Fibroblast of villous mesenchyme (primary cell): ENCODE measurements at regions not wholly inside any gene's neighbourhood (a gene's known extent, or its start where the extent isn't known, plus 50 kb on each side); places are given as distances from the start of the nearest gene placed in this dataset.

Source experiments
- DNase-seq: peaks from one replicate; pipeline ENCODE4 v3.0.0-alpha.2; 2010; ENCODE audit warnings: low read depth
- H3K4me3 ChIP-seq: 2 replicates; pipeline ENCODE4 v1.5.1; 2011; ENCODE audit warnings: low read depth, mild to moderate bottlenecking, low read length
- TF ChIP-seq, protein P1 (sequence below): IDR thresholded peaks from 2 replicates; pipeline ENCODE4 v1.5.1; 2012; ENCODE audit warnings: low read depth, mild to moderate bottlenecking, low read length; ENCODE audit not compliant: insufficient read depth

DNA sequence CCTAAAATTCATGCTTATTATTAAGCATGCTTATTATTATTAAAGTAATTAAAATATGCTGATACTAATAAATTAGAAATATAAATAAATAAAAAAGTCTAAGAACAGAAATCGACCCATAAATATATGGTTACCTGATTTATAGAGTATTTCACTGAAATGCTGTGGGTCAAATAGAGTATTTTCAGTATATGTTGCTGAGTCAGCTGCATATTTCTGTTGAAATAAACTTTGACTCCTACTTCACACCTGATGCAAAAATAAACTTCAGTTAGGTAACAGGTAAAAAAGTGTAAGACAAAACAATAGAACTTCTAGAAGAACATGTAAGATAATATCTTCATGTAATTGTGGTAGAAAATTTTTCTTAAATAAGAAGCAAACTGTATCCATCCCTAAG is 967.9 kb downstream of the TRHDE start:
- TF ChIP-seq, protein P1, sequence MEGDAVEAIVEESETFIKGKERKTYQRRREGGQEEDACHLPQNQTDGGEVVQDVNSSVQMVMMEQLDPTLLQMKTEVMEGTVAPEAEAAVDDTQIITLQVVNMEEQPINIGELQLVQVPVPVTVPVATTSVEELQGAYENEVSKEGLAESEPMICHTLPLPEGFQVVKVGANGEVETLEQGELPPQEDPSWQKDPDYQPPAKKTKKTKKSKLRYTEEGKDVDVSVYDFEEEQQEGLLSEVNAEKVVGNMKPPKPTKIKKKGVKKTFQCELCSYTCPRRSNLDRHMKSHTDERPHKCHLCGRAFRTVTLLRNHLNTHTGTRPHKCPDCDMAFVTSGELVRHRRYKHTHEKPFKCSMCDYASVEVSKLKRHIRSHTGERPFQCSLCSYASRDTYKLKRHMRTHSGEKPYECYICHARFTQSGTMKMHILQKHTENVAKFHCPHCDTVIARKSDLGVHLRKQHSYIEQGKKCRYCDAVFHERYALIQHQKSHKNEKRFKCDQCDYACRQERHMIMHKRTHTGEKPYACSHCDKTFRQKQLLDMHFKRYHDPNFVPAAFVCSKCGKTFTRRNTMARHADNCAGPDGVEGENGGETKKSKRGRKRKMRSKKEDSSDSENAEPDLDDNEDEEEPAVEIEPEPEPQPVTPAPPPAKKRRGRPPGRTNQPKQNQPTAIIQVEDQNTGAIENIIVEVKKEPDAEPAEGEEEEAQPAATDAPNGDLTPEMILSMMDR: no peak
- no peak for DNase-seq
- no peak overlapping the region for H3K4me3 ChIP-seq

DNA sequence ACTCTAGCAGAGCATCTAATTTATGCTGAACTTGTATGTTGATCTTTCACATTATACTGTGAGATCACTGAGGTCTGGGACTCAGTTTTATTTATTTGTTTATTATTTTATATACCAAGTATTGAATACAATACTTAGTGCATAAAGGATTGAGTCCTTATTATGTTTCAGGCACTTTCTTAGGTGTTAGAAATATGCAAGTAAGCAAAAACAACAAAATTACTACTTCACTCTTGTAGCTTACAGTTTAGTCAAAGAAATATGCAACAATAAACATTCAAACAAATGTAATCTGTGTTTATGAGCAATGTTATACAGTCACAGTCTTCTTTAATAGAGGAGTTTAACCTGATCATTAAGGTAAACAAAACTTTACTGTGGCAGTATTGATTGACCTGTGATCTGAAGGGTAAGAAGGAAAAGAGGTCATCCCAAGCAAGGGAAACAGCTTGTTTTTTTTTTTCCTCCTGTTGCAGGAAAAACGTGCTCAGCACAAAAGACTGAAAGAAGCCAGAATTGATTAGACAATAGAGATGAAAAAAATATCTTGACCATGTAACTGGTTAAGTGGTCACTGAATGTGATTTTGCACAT is 990.7 kb downstream of the TRHDE start:
- TF ChIP-seq, protein P1: no peak
- DNase-seq: no peak
- no peak overlapping the region for H3K4me3 ChIP-seq

DNA sequence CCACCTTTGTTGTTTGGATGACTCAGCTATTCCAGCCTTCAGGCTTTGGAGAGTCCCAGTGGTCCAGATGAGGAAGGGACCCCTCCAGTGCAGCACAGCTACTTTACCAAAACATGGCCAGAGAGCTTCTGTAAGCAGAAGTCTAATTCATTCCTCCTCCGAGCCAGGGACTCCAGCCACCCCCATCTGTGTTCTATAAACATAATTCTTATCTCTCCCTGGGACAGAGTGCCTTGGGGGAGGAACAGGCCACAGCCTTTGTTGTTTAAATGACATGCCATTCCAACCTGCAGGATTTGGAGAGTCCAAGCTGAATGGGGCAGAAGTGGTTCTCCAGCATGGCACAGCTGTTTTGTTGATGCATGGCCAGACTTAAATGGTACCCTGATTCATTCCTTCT is 994.0 kb downstream of the TRHDE start:
- no peak for DNase-seq
- TF ChIP-seq, protein P1: no peak
- H3K4me3 ChIP-seq: no peak overlapping the region

DNA sequence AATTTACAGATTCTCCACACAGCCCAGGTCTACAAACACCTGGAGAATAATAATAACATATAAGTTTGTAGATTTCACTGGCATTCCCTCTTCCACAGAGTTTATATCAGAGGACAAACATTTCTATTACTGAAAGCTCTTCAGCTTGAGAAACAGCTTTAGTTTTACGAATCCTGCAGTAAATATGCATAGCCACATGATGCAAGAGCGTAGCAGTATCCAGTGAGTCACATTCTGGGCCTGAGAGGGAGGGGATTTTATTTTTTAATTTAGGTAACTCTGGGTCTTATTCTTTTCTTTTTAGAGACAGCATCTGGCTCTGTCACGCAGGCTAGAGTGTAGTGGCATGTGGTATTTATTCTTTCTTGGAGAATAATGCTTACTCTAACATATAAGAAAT is 1002.8 kb downstream of the TRHDE start:
- DNase-seq: no peak
- TF ChIP-seq, protein P1: no peak
- H3K4me3 ChIP-seq: no peak overlapping the region

DNA sequence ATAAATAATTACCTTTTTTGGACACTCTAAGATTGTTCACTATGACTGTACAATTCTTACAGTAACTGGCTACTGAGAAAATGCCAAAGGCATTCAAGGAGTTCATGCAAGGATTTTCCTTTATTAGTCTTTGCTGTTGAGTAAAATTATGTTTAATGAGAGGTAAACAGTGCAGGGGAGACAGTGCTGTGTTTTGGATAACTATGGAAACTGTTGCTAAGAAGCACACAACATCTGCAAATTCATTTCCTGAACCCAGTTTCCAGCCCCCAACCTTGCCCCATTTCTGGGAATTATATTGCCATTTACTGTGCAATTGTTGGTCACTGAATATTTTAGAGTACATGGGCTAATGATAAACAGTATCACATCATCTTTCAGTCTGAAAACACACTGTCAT is 1005.8 kb downstream of the TRHDE start:
- H3K4me3 ChIP-seq: no peak overlapping the region
- no peak for DNase-seq
- TF ChIP-seq, protein P1: no peak

DNA sequence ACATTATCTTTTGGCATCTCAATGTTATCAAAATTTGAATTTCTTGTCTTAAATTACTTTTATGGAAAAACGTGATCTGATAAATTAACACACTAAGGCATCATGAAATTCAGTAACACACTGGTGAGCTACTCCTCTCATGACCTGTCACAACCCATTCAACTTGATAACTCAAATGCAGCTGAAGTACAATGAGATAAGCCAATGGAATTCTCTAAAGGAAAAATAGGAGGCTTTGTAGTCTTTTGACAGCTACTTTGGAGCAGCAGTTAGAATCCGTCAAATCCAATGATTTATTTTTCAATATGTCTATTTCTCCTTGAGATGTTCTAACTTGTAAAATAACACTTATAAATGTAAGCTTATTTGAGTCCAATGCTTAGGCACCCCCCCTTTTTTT is 1029.4 kb downstream of the TRHDE start:
- DNase-seq: no peak
- TF ChIP-seq, protein P1: no peak
- H3K4me3 ChIP-seq: no peak overlapping the region

DNA sequence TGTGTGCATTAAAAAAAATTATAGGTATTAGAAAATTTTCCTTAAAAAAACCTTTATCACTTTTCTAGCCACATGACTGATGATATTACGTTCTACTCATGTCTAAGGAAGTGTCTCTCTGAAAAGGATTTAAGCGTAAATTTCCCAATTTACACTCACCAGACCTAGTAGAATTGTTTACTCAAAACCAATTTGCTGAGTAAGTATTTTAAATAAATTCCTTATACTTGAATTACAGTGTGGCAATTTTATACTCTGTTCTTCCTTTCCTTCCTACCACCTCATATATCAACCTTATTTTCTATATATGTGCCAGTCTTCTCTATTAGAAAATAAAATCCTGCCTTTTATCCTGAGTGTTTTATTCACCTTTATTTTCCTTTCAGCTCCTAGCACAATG is 1035.1 kb downstream of the TRHDE start:
- DNase-seq: no peak
- TF ChIP-seq, protein P1: no peak
- H3K4me3 ChIP-seq: no peak overlapping the region
